ENCODE measurements at regions not wholly inside any gene's neighbourhood (a gene's known extent, or its start where the extent isn't known, plus 50 kb on each side); places are given as distances from the start of the nearest gene placed in this dataset.

- TF ChIP-seq, protein P1, sequence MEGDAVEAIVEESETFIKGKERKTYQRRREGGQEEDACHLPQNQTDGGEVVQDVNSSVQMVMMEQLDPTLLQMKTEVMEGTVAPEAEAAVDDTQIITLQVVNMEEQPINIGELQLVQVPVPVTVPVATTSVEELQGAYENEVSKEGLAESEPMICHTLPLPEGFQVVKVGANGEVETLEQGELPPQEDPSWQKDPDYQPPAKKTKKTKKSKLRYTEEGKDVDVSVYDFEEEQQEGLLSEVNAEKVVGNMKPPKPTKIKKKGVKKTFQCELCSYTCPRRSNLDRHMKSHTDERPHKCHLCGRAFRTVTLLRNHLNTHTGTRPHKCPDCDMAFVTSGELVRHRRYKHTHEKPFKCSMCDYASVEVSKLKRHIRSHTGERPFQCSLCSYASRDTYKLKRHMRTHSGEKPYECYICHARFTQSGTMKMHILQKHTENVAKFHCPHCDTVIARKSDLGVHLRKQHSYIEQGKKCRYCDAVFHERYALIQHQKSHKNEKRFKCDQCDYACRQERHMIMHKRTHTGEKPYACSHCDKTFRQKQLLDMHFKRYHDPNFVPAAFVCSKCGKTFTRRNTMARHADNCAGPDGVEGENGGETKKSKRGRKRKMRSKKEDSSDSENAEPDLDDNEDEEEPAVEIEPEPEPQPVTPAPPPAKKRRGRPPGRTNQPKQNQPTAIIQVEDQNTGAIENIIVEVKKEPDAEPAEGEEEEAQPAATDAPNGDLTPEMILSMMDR (IDR thresholded peaks at IDR 0.05) = no peak
These were observed 189.0 kb downstream of the LYPLAL1 start for GRCh38 chr1:219362702-219363101.

- TF ChIP-seq, protein P1 (IDR thresholded peaks at IDR 0.05) = no peak
These were observed 185.4 kb downstream of the LYPLAL1 start for GRCh38 chr1:219359126-219359525.

DNA sequence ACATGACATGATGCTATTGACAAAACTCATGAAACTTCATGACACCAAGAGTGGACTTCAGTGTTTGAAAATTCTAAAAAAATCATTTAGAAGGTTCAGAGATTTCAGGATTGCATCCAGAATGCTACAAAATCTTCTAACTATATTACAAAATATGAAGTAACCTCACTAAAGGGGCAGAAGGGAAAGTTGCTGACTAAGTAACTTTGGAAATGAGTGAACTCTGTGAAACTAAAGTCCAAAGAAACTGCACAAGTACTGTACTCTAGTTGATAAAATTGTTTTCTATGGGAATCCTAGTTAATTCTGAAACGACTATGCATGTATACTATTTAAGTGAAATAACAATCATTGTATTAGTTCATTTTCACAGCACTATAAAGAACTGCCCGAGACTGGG is 184.4 kb downstream of the LYPLAL1 start:
- TF ChIP-seq, protein P1 (IDR thresholded peaks at IDR 0.05) = no peak

DNA sequence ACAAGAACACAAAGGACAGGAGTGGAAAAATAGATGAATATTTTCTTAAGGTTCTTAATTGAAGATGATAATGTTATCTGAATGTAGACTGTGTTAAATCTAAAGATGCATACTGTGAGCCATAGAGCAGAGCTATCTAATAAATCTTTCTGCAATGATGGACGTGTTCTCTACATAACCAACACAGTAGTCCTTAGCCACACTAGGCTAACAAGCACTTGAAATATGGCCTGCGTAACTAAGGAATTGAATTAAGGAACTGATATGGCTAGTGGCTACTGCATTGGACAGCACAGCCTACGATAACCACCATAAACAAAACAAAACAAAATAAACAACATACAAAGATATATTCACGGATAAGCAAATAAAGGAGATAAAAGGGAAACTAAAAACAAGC is 181.3 kb downstream of the LYPLAL1 start:
- TF ChIP-seq, protein P1 (IDR thresholded peaks at IDR 0.05) = no peak

DNA sequence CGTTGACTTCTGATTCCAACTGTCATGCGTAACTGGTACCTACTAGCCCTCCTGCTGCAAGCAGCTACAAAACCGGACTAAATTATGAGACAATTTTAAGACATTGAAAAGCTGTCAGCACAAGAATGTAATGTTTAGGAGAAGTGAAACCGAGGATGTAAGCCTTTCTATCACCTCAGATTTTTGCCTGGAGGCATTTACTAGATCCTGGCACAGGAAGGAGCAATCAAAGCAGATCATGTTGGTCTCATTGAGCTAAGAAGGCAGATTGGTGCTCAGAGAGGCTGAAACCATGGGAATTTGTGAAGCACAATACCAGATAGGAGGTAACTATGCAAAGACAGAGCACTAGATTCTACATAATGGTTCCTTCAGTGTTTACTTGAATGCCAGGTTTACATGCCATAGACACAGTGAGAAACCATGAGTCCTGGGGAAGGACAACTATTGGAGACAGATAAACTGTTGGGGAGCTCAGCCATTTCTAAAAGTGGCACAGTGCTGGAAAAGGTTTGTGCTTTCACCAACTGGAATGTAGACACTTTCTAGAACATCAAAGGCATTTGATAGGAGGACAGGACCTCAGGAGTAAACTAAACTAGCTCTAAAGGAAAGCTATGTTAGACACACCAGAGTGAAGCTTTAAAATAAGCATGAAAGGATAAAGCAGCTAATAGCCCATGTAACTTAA is 179.4 kb downstream of the LYPLAL1 start:
- TF ChIP-seq, protein P1 (IDR thresholded peaks at IDR 0.05) = no peak

DNA sequence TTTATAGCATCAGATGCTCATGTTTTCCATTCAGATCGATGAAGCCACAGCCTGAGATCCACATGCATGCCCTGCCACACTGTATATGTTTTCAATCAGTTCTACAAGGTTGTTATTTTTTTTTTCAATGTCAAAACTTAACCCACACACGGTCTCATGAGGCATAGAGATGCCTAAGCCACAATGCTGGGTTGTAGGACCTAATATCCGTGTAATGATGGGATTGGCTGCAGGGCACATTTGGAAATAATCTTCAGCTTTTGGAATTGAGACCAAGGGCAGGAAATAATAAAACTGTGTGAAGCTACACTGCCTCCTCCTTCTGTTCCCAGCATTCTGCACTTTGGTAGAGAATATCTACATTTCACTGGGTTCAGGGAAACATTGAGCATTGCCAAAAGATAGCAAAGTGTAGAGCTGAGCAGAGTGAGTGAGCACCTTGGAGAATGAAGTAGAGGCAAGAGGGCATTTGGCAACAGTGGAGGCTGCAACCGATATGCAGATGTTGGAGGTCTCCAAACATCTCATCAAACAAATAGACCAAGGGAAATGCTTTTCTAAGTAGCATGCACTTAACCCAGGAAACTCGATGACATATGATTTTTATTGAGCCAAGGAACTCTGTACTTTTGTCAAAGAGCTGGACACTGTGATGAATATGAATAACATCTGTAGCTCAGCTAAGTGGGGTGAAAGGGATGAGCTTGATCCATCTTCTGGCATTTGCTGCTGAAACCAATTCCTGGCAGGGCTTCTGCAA is 176.7 kb downstream of the LYPLAL1 start:
- TF ChIP-seq, protein P1 (IDR thresholded peaks at IDR 0.05) = no peak

GRCh38 chr1:219347921-219348391 is 174.3 kb downstream of the LYPLAL1 start:
- TF ChIP-seq, protein P1 (IDR thresholded peaks at IDR 0.05) = no peak
